Naive thymus-derived CD8-positive, alpha-beta T cell (primary cell): ENCODE measurements at regions not wholly inside any gene's neighbourhood (a gene's known extent, or its start where the extent isn't known, plus 50 kb on each side); places are given as distances from the start of the nearest gene placed in this dataset.

Source experiments
- ATAC-seq, 2 donors: fragments of 150-1000 bp; cut with Tn5 transposase in 1 of 2; sonication (Bioruptor Pico), chemical (Tn5 transposase) in 1 of 2; 1 replicate in 1 of 2; 2 replicates in 1 of 2; pipeline ENCODE4 v1.10.0; 2021; ENCODE audit warnings: mild to moderate bottlenecking in 2 of 2, moderate library complexity in 2 of 2
- POLR2A ChIA-PET: fragments of 350-600 bp; sonication (Branson Sonifier 250); formaldehyde crosslinking; loops from one replicate; lab custom pipeline; 2021; ENCODE audit warnings: antibody characterized with exemption; lab: Charles Lee
- DNase-seq, 10 donors: peaks; one replicate each; pipeline versions ENCODE4 v3.0.0 to v3.0.0-alpha.2; 2020 to 2022
- H3K27ac Mint-ChIP-seq, 10 donors: one replicate each; pipeline ENCODE4 v1.8.0; 2020 to 2022; ENCODE audit warnings: mild to moderate bottlenecking in 10 of 10, mixed read lengths in 10 of 10, moderate library complexity in 4 of 10, inconsistent platforms in 1 of 10
- H3K27me3 Mint-ChIP-seq, 5 donors: one replicate each; pipeline ENCODE4 v1.8.0; 2021 to 2022; ENCODE audit warnings: mixed read lengths in 5 of 5
- H3K36me3 Mint-ChIP-seq, 3 donors: one replicate each; pipeline ENCODE4 v1.8.0; 2020 to 2022; ENCODE audit warnings: mixed read lengths in 3 of 3, mild to moderate bottlenecking in 2 of 3, inconsistent platforms in 1 of 3
- H3K4me1 Mint-ChIP-seq, 4 donors: one replicate each; pipeline ENCODE4 v1.8.0; 2021 to 2022; ENCODE audit warnings: mixed read lengths in 4 of 4
- H3K4me3 Mint-ChIP-seq, 10 donors: one replicate each; pipeline ENCODE4 v1.8.0; 2020 to 2022; ENCODE audit warnings: mild to moderate bottlenecking in 10 of 10, mixed read lengths in 10 of 10, moderate library complexity in 6 of 10, inconsistent platforms in 1 of 10
- H3K9me3 Mint-ChIP-seq, 9 donors: one replicate each; pipeline ENCODE4 v1.8.0; 2020 to 2022; ENCODE audit warnings: mixed read lengths in 9 of 9, mild to moderate bottlenecking in 3 of 9, inconsistent platforms in 1 of 9, moderate library complexity in 1 of 9

DNA sequence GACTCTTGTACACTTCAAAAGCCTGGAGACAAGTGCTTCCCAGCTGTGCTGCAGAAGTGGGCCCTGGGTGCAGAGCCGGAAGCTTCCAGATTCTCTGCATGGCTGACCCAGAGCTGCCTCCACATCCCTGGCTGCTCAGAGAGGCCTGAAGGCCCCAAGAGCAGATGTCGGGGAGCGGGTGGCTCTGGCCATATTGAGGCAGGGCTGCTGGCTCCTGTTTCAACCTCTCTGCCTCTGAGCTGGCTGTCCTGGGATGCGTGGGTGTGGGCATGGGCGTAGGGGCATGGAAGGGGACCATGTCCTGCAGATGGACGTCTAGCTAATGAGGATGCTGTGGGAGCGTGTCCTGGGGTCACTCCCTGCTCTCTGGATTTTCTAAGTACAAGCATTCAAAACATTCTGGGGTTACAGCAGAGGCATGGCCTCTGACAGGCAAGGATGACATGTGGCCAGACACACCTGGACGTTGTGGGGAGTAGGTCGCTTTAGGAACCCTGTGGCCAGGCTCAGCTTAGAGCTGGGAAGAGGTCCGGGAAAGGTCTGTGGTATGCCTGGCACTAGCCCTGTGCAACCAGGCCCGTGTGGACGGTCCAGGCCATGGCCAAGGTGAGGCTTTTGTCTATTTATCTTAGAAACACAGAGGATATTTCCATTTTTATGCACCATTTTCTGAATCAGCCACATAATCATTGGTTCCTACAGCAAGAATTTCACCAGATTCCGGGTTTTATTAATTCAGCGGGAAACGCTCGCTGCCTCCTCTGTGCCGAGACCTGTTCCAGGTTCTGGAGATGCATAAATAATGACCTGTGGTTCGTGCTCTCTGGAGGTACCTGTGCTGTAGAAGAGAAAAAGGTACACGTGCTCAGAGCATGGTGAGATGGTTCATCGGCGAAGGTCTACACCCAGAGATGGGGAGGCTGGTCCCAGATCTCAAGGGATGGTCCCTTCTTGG is 361.1 kb downstream of the GLRX3 start:
- H3K36me3 Mint-ChIP-seq: no peaks in the 10 kb centered on the region
- no peaks in the 10 kb centered on the region for H3K4me1 Mint-ChIP-seq
- no peak overlapping the region for H3K27ac Mint-ChIP-seq
- peaks cover 0 to 13% (median 2%) of the 10 kb centered on the region in 5 donors for H3K27me3 Mint-ChIP-seq
- no peak overlapping the region for H3K4me3 Mint-ChIP-seq
- POLR2A ChIA-PET: no interaction called here
- DNase-seq (peak in 1 of 10 donors; percentile 27), ATAC-seq (no peak)
- peaks cover 0 to 4% (median 0%) of the 10 kb centered on the region in 9 donors for H3K9me3 Mint-ChIP-seq

DNA sequence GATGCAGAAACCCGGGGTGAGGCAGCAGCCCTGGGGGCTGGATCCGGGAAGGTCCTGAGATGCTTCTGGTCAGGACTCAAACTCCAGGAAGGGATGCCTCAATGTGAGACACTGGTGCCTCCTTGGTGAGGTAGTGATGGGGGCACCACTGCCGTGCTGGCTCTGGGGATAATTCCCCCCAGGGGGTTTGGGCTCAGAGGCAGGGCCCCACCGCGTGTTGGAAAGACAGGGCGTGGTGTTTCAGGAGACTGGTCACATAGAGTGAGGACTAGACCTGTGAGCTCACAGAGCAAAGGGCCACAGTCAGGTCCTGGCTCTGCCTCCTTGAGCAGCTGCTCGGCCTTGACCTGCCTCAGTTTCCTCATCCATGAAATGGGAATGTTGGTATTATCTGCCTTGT is 361.9 kb downstream of the GLRX3 start:
- peak in 1 of 10 donors; percentile 43 for DNase-seq
- H3K4me3 Mint-ChIP-seq: no peak overlapping the region
- peaks cover 0 to 9% (median 2%) of the 10 kb centered on the region in 5 donors for H3K27me3 Mint-ChIP-seq
- no peaks in the 10 kb centered on the region for H3K36me3 Mint-ChIP-seq
- ATAC-seq: no peak
- H3K27ac Mint-ChIP-seq: no peak overlapping the region
- no peaks in the 10 kb centered on the region for H3K4me1 Mint-ChIP-seq
- peaks cover 0 to 4% (median 0%) of the 10 kb centered on the region in 9 donors for H3K9me3 Mint-ChIP-seq
- POLR2A ChIA-PET: no interaction called here

DNA sequence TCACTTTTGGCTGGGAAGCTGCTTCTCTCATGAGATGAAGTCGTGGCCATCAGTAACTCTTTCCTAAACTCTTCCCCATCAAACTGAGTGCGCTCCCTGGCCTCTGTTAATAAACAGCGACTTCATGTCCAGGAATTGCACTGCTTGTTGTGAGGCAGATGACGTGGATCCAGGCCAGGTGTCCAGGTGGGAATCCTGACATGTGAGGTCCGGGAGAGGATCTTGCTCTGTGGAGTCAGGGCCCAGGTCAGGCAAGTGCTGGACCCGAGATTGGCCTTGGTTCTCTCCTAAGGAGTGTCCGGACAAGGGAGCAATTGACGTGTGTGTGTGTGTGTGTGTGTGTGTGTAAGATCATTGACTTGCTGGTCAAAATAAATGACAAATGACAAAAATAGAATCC is 362.7 kb downstream of the GLRX3 start:
- DNase-seq (no peak), ATAC-seq (no peak)
- no peaks in the 10 kb centered on the region for H3K4me1 Mint-ChIP-seq
- H3K36me3 Mint-ChIP-seq: no peaks in the 10 kb centered on the region
- POLR2A ChIA-PET: no interaction called here
- peaks cover 0 to 9% (median 2%) of the 10 kb centered on the region in 5 donors for H3K27me3 Mint-ChIP-seq
- no peak overlapping the region for H3K4me3 Mint-ChIP-seq
- no peak overlapping the region for H3K27ac Mint-ChIP-seq
- H3K9me3 Mint-ChIP-seq: peaks cover 0 to 7% (median 0%) of the 10 kb centered on the region in 9 donors

DNA sequence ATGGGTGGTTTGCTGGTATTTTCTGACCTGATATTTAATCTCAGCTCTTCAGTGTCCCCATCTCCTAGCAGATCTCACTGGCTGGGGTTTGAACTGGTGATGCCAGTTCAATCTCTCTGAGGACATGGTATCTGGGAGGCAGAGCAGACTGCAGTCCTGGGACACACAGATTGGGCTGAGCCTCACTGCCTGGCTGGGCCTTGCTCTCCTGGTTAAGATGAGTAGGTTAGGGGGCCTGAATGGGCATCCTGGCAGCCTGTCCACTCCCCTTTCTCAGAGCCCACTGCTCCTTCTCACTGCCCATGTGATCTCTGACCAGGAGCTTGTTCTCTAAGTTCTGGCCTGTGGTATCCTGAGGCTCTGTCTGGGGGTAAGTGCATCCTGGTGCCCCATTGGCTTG is 363.4 kb downstream of the GLRX3 start:
- no peaks in the 10 kb centered on the region for H3K36me3 Mint-ChIP-seq
- peaks cover 0 to 11% (median 2%) of the 10 kb centered on the region in 5 donors for H3K27me3 Mint-ChIP-seq
- H3K27ac Mint-ChIP-seq: peak overlapping the region in 1 of 10 donors; percentile 68
- H3K4me3 Mint-ChIP-seq: no peak overlapping the region
- no peaks in the 10 kb centered on the region for H3K4me1 Mint-ChIP-seq
- ATAC-seq: no peak
- no peak for DNase-seq
- peaks cover 0 to 8% (median 0%) of the 10 kb centered on the region in 9 donors for H3K9me3 Mint-ChIP-seq
- POLR2A ChIA-PET: no interaction called here

DNA sequence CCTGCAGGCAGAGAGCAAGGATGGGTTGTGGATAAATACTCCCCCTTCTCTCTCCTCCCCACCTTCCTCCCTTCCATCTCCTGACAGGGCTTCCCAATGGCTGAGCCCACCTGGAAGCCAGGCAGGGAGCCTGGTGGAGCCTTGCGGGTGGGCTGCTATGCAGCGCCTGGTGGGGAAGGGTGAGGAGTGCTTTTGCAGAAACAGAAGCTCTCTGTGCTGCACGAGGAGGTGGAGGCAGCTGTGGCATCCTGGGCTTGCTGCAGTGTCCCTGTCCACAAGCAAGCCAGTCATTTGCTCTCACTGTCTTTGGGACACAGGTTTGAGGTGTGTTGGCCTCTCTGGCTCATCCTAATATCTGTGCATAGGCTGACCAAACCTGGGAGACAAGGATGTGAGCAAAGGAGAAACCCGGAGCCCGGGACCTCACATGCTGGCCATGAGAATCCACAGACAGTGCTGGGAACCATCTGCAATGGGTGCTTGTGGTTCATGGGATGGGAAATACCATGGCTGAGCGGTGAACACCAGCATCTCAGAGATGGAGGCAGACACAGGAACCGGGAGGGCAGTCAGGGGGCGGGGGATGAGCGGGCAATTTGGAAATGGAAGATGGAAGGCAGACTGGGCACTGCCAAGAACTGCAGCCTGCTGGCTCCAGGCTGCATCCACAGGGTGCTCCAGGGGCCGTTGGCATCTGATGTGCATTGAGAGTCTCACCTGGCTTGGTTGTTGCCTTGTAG is 364.2 kb downstream of the GLRX3 start:
- Mint-ChIP-seq H3K4me3 (no peak overlapping the region), H3K27me3 (peaks cover 0 to 13% (median 2%) of the 10 kb centered on the region in 5 donors), H3K27ac (no peak overlapping the region), H3K9me3 (peaks cover 0 to 8% (median 0%) of the 10 kb centered on the region in 9 donors), H3K4me1 (no peaks in the 10 kb centered on the region), H3K36me3 (no peaks in the 10 kb centered on the region)
- ATAC-seq: no peak
- DNase-seq: peak in 1 of 10 donors; percentile 9
- POLR2A ChIA-PET: no interaction called here

DNA sequence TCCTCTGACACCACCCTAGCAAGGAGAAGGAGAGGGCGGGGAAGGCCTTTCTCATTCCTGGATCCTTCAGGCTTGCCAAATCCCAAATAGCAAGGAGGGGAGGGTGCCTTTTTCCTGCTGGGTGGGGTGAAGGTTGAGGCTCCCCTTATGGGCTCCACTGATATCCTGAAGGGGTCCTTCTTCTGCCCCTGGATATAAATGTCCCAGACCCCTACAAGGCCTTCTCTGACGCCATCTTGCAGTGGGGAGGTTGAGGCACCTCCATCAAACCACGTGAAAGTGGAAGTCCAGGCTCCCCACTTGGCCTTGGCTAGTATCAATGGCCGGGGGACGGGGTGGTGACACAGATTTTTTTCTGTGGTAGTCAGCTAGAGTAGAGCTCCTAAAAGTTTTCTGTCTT is 371.3 kb downstream of the GLRX3 start:
- no peak for ATAC-seq
- peaks cover 0 to 5% (median 0%) of the 10 kb centered on the region in 4 donors for H3K4me1 Mint-ChIP-seq
- H3K27ac Mint-ChIP-seq: no peak overlapping the region
- H3K9me3 Mint-ChIP-seq: peaks cover 0 to 8% (median 0%) of the 10 kb centered on the region in 9 donors
- no peak for DNase-seq
- no peak overlapping the region for H3K4me3 Mint-ChIP-seq
- POLR2A ChIA-PET: no interaction called here
- H3K27me3 Mint-ChIP-seq: peaks cover 3 to 28% (median 16%) of the 10 kb centered on the region in 5 donors
- H3K36me3 Mint-ChIP-seq: no peaks in the 10 kb centered on the region

DNA sequence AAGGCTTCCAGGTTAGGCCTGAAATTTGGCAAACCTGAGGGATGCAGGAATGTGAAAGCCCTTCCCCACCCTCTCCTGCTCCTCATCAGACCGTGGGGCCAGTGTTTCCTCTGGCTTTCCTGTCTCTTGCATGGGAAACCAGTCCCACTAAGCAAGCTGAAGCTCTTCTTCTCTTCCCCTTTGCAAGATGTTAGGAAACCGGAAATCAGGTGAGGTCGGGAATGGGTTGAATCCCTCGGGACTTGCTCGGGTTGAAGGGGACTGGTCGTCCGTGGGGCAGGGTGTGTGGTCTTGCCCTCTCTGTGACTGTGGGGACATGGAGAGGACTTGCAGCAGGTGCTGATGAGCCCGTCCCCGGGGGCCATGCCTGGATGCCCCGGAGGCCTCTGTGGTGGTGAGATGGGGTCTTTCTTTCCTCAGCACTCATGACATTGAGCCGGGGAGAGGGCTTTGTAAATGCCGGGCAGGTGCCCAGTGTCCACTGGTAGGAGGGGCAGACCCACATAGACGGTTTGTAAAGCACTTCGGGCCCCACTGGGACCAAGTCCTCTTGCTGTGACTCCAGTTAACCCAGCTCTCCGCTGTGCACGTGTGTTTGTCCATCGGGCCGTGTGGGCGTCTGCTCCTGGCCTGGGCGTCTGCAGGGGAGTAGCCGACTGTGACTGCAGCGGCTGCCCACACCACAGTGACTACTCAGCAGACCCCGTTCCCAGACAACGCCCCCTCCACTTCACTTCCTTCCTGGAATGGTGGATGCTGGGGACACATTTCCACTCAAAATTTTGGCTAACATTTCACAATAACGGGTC is 373.9 kb downstream of the GLRX3 start:
- ATAC-seq (no peak), DNase-seq (no peak)
- H3K27me3 Mint-ChIP-seq: peaks cover 3 to 30% (median 20%) of the 10 kb centered on the region in 5 donors
- H3K4me3 Mint-ChIP-seq: no peak overlapping the region
- POLR2A ChIA-PET: no interaction called here
- H3K36me3 Mint-ChIP-seq: no peaks in the 10 kb centered on the region
- H3K9me3 Mint-ChIP-seq: no peaks in the 10 kb centered on the region
- peaks cover 0 to 5% (median 0%) of the 10 kb centered on the region in 4 donors for H3K4me1 Mint-ChIP-seq
- H3K27ac Mint-ChIP-seq: peak overlapping the region in 1 of 10 donors; percentile 40

DNA sequence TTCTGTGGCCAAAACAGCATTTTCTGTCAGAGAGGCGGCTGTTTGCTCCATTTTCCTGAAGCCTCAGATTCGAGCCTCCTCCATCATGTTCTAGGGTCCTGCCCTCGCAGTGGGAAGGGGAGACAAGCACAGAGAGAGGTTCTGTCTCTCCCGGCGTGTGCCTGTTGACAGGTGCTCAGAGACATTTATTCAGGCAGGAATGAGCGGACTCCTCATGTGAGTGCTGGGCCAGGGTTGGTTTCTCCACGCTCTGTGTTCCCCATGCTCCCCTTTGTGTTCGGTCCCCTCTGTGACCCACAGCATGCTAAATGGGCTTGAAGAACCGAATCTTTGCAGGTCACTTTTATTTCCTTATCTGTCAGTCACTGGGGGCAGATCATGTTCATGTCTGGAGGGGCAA is 374.6 kb downstream of the GLRX3 start:
- Mint-ChIP-seq H3K36me3 (no peaks in the 10 kb centered on the region), H3K4me1 (peaks cover 0 to 5% (median 0%) of the 10 kb centered on the region in 4 donors), H3K9me3 (no peaks in the 10 kb centered on the region), H3K27ac (no peak overlapping the region), H3K4me3 (no peak overlapping the region), H3K27me3 (peaks cover 3 to 32% (median 20%) of the 10 kb centered on the region in 5 donors)
- DNase-seq: no peak
- ATAC-seq: no peak
- POLR2A ChIA-PET: no interaction called here

DNA sequence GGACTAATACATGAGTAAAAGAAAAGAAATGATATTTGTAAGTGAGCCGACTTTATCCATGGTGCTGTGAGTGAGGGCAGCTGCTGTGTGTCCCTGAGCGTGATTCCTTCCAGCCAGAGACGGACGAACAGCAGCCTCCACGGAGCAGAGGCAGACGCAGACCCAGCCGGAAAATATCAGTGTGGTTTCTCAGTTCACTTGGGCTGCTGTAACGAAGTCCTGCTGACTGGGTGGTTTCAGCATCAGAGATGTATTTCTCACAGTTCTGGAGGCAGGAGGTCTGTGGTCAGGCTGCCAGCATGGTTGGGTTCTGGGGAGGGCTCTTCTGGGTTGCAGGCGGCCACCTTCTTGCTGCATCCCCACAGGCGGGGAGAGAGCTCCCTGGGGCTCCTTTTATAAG is 375.6 kb downstream of the GLRX3 start:
- H3K4me1 Mint-ChIP-seq: peaks cover 0 to 5% (median 0%) of the 10 kb centered on the region in 4 donors

DNA sequence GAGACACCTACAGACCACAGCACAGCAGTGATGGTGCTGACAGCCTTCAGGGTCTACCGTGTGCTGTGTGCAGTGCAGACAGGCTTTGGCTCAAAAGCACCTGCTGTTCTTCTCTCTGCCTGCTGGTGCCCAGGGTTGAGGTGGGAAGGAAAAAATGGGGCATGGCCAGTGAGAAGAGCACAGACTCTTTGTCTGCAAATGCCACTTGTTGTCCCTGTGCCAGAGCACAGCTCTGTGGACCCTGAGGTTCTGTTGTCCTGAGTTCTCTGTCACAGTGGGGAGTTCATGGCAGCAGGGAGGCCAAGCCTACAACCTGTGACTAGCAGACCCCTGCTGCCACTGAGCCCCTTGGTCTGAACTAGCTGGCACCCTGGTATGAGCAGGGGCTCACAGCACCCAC is 376.7 kb downstream of the GLRX3 start:
- no peak overlapping the region for H3K4me3 Mint-ChIP-seq
- no peaks in the 10 kb centered on the region for H3K36me3 Mint-ChIP-seq
- ATAC-seq (no peak), DNase-seq (no peak)
- H3K27me3 Mint-ChIP-seq: peaks cover 3 to 35% (median 20%) of the 10 kb centered on the region in 5 donors
- peaks cover 0 to 5% (median 0%) of the 10 kb centered on the region in 9 donors for H3K9me3 Mint-ChIP-seq
- H3K4me1 Mint-ChIP-seq: peaks cover 0 to 5% (median 0%) of the 10 kb centered on the region in 4 donors
- POLR2A ChIA-PET: no interaction called here
- no peak overlapping the region for H3K27ac Mint-ChIP-seq

More for the DNA sequence above, 375.6 kb downstream of the GLRX3 start:
- POLR2A ChIA-PET: no interaction called here
- no peak for ATAC-seq
- Mint-ChIP-seq H3K36me3 (no peaks in the 10 kb centered on the region), H3K4me3 (no peak overlapping the region), H3K27ac (peak overlapping the region in 1 of 10 donors; percentile 80), H3K27me3 (peaks cover 3 to 31% (median 20%) of the 10 kb centered on the region in 5 donors), H3K9me3 (no peaks in the 10 kb centered on the region)
- DNase-seq: no peak

DNA sequence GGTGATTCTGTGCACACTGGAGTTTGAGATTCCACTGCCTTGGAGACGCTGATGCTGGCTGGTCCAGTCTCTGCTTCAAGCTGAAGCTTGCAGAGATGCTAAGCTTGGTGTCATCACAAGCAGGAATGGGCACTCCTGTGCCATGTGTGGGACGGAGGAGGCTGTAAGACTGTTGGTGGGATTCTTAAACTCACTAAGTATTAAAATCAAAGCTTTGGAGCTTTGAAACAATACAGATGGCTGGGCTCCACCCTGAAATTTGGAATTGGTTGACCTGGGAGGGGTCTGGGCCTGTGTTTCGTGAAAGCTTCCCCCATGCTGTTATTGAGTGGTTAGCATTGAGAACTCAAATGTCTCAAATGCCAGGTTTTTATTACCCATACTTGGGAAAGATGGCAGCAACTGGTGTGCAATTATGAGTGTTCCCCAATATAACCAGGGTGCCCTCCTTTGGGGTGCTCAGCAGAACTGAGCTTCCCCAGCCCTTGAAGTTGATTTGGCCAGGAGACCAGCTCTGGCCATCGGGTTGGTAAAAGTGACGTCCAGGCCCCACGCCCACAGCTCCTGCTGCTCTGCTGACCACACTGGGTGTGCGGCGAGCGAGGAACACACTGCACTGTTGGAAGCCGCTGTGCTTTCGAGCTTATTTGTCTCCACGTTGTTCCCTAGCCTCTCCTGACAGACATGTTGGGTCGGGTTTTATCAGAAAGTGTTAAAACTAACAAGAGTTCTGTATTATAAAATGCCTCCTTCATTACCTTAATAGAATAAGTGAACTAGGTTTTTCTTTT is 377.7 kb downstream of the GLRX3 start:
- H3K27me3 Mint-ChIP-seq: peaks cover 2 to 34% (median 19%) of the 10 kb centered on the region in 5 donors
- H3K9me3 Mint-ChIP-seq: peaks cover 0 to 5% (median 0%) of the 10 kb centered on the region in 9 donors
- no peak for DNase-seq
- H3K36me3 Mint-ChIP-seq: no peaks in the 10 kb centered on the region
- ATAC-seq: no peak
- POLR2A ChIA-PET: no interaction called here
- H3K4me3 Mint-ChIP-seq: no peak overlapping the region
- no peak overlapping the region for H3K27ac Mint-ChIP-seq
- H3K4me1 Mint-ChIP-seq: peaks cover 0 to 5% (median 0%) of the 10 kb centered on the region in 4 donors
